ENCODE measurements at regions not wholly inside any gene's neighbourhood (a gene's known extent, or its start where the extent isn't known, plus 50 kb on each side); places are given as distances from the start of the nearest gene placed in this dataset.
"Not testable (repeated sequence)": the region's sequence is repeated elsewhere in the genome, so short reads cannot be mapped to it uniquely, and the experiment has no call there.

GRCh38 chr2:85947593-85947992 lies 58.8 kb upstream of the ST3GAL5 start:
- CTCF ChIA-PET: no interaction called here
- no peak for TF ChIP-seq CTCF (IDR thresholded peaks at IDR 0.05; ENCODE audit: unreplicated experiment)
- DNase-seq: no peak
- Mint-ChIP-seq H3K4me1 (ENCODE audit: low read depth, unreplicated experiment) (peaks cover 21% of the 10 kb centered on the region), H3K4me3 (ENCODE audit: low read depth, unreplicated experiment) (no peak overlapping the region), H3K27me3 (ENCODE audit: unreplicated experiment) (peaks cover 12% of the 10 kb centered on the region), H3K9me3 (ENCODE audit: low read depth, unreplicated experiment) (peaks cover 9% of the 10 kb centered on the region), H3K36me3 (ENCODE audit: insufficient read depth, unreplicated experiment) (no peaks in the 10 kb centered on the region), H3K27ac (ENCODE audit: unreplicated experiment) (no peak overlapping the region)
- intact Hi-C loops (cut with micrococcal nuclease; ENCODE audit: unreplicated experiment): no loop called here
- BruUV-seq (replicated peaks): no TSS peak

- no TSS peak for BruUV-seq (replicated peaks)
- H3K9me3 Mint-ChIP-seq (ENCODE audit: low read depth, unreplicated experiment): peaks cover 9% of the 10 kb centered on the region
- peaks cover 13% of the 10 kb centered on the region for H3K27me3 Mint-ChIP-seq (ENCODE audit: unreplicated experiment)
- no peak for TF ChIP-seq CTCF (IDR thresholded peaks at IDR 0.05; ENCODE audit: unreplicated experiment)
- no peak overlapping the region for H3K27ac Mint-ChIP-seq (ENCODE audit: unreplicated experiment)
- intact Hi-C loops (cut with micrococcal nuclease; ENCODE audit: unreplicated experiment): no loop called here
- H3K36me3 Mint-ChIP-seq (ENCODE audit: insufficient read depth, unreplicated experiment): no peaks in the 10 kb centered on the region
- peaks cover 8% of the 10 kb centered on the region for H3K4me1 Mint-ChIP-seq (ENCODE audit: low read depth, unreplicated experiment)
- no peak for DNase-seq
- H3K4me3 Mint-ChIP-seq (ENCODE audit: low read depth, unreplicated experiment): no peak overlapping the region
- CTCF ChIA-PET: no interaction called here
Observed at GRCh38 chr2:85945586-85945985, 56.8 kb upstream of the ST3GAL5 start.

- H3K4me1 Mint-ChIP-seq (ENCODE audit: low read depth, unreplicated experiment): peaks cover 8% of the 10 kb centered on the region
- H3K9me3 Mint-ChIP-seq (ENCODE audit: low read depth, unreplicated experiment): peaks cover 9% of the 10 kb centered on the region
- no peak overlapping the region for H3K4me3 Mint-ChIP-seq (ENCODE audit: low read depth, unreplicated experiment)
- no peak for TF ChIP-seq CTCF (IDR thresholded peaks at IDR 0.05; ENCODE audit: unreplicated experiment)
- no peak for DNase-seq
- intact Hi-C loops (cut with micrococcal nuclease; ENCODE audit: unreplicated experiment): no loop called here
- peaks cover 13% of the 10 kb centered on the region for H3K27me3 Mint-ChIP-seq (ENCODE audit: unreplicated experiment)
- CTCF ChIA-PET: no interaction called here
- BruUV-seq (replicated peaks): no TSS peak
- H3K36me3 Mint-ChIP-seq (ENCODE audit: insufficient read depth, unreplicated experiment): no peaks in the 10 kb centered on the region
- no peak overlapping the region for H3K27ac Mint-ChIP-seq (ENCODE audit: unreplicated experiment)
Observed at GRCh38 chr2:85945172-85945571, 56.4 kb upstream of the ST3GAL5 start.

- H3K27me3 Mint-ChIP-seq (ENCODE audit: unreplicated experiment): peaks cover 13% of the 10 kb centered on the region
- H3K27ac Mint-ChIP-seq (ENCODE audit: unreplicated experiment): no peak overlapping the region
- no TSS peak for BruUV-seq (replicated peaks)
- H3K4me3 Mint-ChIP-seq (ENCODE audit: low read depth, unreplicated experiment): no peak overlapping the region
- peaks cover 9% of the 10 kb centered on the region for H3K9me3 Mint-ChIP-seq (ENCODE audit: low read depth, unreplicated experiment)
- CTCF ChIA-PET: interaction anchor here (0.6 kb wide), 1 partner anchor 23 kb away, joined by 6 read pairs; no protein-coding TSS in a partner anchor
- H3K36me3 Mint-ChIP-seq (ENCODE audit: insufficient read depth, unreplicated experiment): no peaks in the 10 kb centered on the region
- no peaks in the 10 kb centered on the region for H3K4me1 Mint-ChIP-seq (ENCODE audit: low read depth, unreplicated experiment)
- TF ChIP-seq CTCF (IDR thresholded peaks at IDR 0.05; ENCODE audit: unreplicated experiment): no peak
- DNase-seq: no peak
- intact Hi-C loops (cut with micrococcal nuclease; ENCODE audit: unreplicated experiment): no loop called here
Observed at GRCh38 chr2:85942346-85942957, 53.7 kb upstream of the ST3GAL5 start.

- H3K4me1 Mint-ChIP-seq (ENCODE audit: low read depth, unreplicated experiment); H3K9me3 Mint-ChIP-seq (ENCODE audit: low read depth, unreplicated experiment); H3K4me3 Mint-ChIP-seq (ENCODE audit: low read depth, unreplicated experiment); H3K27ac Mint-ChIP-seq (ENCODE audit: unreplicated experiment); CTCF ChIA-PET; DNase-seq; BruUV-seq (replicated peaks); H3K36me3 Mint-ChIP-seq (ENCODE audit: insufficient read depth, unreplicated experiment); intact Hi-C loops (cut with micrococcal nuclease; ENCODE audit: unreplicated experiment): not testable (repeated sequence)
- H3K27me3 Mint-ChIP-seq (ENCODE audit: unreplicated experiment): peaks cover 13% of the 10 kb centered on the region
Observed at GRCh38 chr2:85941490-85941889, 52.7 kb upstream of the ST3GAL5 start.

Data from Calu3 (cell line).